ENCODE measurements at regions not wholly inside any gene's neighbourhood (a gene's known extent, or its start where the extent isn't known, plus 50 kb on each side); places are given as distances from the start of the nearest gene placed in this dataset.

DNA sequence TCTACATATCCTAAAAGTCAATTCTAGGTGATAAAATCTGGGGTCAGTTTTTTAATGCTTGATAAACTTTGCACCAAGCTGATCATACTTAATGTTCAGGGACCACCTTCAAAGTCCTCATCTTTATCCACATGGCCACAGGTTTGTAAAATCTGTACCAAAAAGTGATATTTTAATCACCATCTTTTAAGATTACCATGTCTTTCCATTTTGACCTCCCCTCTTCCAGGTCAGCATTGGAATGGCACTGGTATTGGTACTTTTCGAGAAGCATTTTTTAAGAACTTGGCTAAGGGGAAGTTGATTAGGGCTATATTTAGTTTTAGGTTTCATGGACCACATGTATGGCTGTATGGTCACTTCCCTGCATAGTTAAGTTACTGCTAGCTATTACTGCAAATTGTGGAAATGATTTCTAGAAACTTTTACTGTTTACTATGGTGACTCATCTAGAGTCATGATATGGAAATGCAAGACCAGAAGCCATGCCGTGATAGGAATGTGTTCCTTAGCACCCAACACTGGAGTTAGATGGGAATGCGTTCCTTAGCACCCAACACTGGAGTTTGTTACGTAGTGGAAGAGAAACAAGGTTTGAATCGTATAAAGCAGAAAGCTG, 50.8 kb upstream of the ABLIM1 start:
- TF ChIP-seq, protein P1, sequence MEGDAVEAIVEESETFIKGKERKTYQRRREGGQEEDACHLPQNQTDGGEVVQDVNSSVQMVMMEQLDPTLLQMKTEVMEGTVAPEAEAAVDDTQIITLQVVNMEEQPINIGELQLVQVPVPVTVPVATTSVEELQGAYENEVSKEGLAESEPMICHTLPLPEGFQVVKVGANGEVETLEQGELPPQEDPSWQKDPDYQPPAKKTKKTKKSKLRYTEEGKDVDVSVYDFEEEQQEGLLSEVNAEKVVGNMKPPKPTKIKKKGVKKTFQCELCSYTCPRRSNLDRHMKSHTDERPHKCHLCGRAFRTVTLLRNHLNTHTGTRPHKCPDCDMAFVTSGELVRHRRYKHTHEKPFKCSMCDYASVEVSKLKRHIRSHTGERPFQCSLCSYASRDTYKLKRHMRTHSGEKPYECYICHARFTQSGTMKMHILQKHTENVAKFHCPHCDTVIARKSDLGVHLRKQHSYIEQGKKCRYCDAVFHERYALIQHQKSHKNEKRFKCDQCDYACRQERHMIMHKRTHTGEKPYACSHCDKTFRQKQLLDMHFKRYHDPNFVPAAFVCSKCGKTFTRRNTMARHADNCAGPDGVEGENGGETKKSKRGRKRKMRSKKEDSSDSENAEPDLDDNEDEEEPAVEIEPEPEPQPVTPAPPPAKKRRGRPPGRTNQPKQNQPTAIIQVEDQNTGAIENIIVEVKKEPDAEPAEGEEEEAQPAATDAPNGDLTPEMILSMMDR (conservative IDR thresholded peaks at IDR 0.05; ENCODE audit: low read length): no peak
- TF ChIP-seq EZH2phosphoT487 (IDR thresholded peaks at IDR 0.05; ENCODE audit: borderline replicate concordance, low read depth, low read length): no peak
